SK-N-SH treated with all-trans-retinoic acid at 6 μM for 48 hours (cell line): ENCODE measurements at regions not wholly inside any gene's neighbourhood (a gene's known extent, or its start where the extent isn't known, plus 50 kb on each side); places are given as distances from the start of the nearest gene placed in this dataset.
"Not testable (repeated sequence)": the region's sequence is repeated elsewhere in the genome, so short reads cannot be mapped to it uniquely, and the experiment has no call there.

ENCODE experiments used
- ATAC-seq: fragments of 200-7000 bp; cut with Tn5 transposase; 3 replicates; pipeline ENCODE4 v1.9.1; 2020; ENCODE audit warnings: mild to moderate bottlenecking, moderate library complexity
- ARNTL ChIP-seq: fragments of 450-650 bp; formaldehyde crosslinking; IDR thresholded peaks from 2 replicates; pipeline ENCODE4 v1.5.0; 2020; ENCODE audit warnings: low read depth, mild to moderate bottlenecking, moderate library complexity, borderline replicate concordance
- BACH2 ChIP-seq: fragments of 250-450 bp; sonication (Bioruptor Pico); IDR thresholded peaks from 2 replicates; pipeline ENCODE4 v1.9.0; 2021; ENCODE audit warnings: mild to moderate bottlenecking, borderline replicate concordance
- CSDC2 ChIP-seq: fragments of 250-450 bp; sonication (Bioruptor Pico); IDR thresholded peaks from 2 replicates; pipeline ENCODE4 v1.5.0; 2020; ENCODE audit warnings: mild to moderate bottlenecking, moderate library complexity
- ESRRG ChIP-seq: fragments of 250-450 bp; sonication (Bioruptor Pico); IDR thresholded peaks from 2 replicates; pipeline ENCODE4 v1.6.1; 2021; ENCODE audit warnings: mild to moderate bottlenecking
- GLIS3 ChIP-seq: fragments of 250-450 bp; sonication (Bioruptor Pico); IDR thresholded peaks from 2 replicates; pipeline ENCODE4 v1.5.0; 2020; ENCODE audit warnings: mild to moderate bottlenecking, moderate library complexity
- ISL1 ChIP-seq: fragments of 250-450 bp; sonication (Bioruptor Pico); IDR thresholded peaks from 2 replicates; pipeline ENCODE4 v2.1.2; 2022; ENCODE audit warnings: mild to moderate bottlenecking, moderate library complexity
- OSR1 ChIP-seq: fragments of 250-450 bp; sonication (Bioruptor Pico); IDR thresholded peaks from 2 replicates; pipeline ENCODE4 v1.8.0; 2022; ENCODE audit warnings: moderate library complexity, mild to moderate bottlenecking, inconsistent platforms
- PPARA ChIP-seq: fragments of 250-450 bp; sonication (Bioruptor Pico); IDR thresholded peaks from 2 replicates; pipeline ENCODE4 v1.5.0; 2020; ENCODE audit warnings: mild to moderate bottlenecking, borderline replicate concordance
- RARB ChIP-seq: fragments of 250-450 bp; sonication (Bioruptor Pico); IDR thresholded peaks from 2 replicates; pipeline ENCODE4 v1.8.0; 2021; ENCODE audit warnings: mild to moderate bottlenecking, moderate library complexity
- TCF4 ChIP-seq: fragments of 250-450 bp; sonication (Bioruptor Pico); IDR thresholded peaks from 2 replicates; pipeline ENCODE4 v1.8.0; 2021; ENCODE audit warnings: mild to moderate bottlenecking, moderate library complexity, borderline replicate concordance
- TOX ChIP-seq: fragments of 250-450 bp; sonication (Bioruptor Pico); IDR thresholded peaks from 2 replicates; pipeline ENCODE4 v1.8.0; 2021; ENCODE audit warnings: mild to moderate bottlenecking, moderate library complexity, borderline replicate concordance
- ZC3H10 ChIP-seq: fragments of 250-450 bp; sonication (Bioruptor Pico); IDR thresholded peaks from 2 replicates; pipeline ENCODE4 v1.5.1; 2021; ENCODE audit warnings: mild to moderate bottlenecking, moderate library complexity
- ZFP3 ChIP-seq: fragments of 250-450 bp; sonication (Bioruptor Pico); IDR thresholded peaks from 2 replicates; pipeline ENCODE4 v1.5.0; 2020; ENCODE audit warnings: mild to moderate bottlenecking, moderate library complexity
- ZFP30 ChIP-seq: fragments of 450-650 bp; formaldehyde crosslinking; IDR thresholded peaks from 2 replicates; pipeline ENCODE4 v1.5.0; 2022; ENCODE audit warnings: mild to moderate bottlenecking, moderate library complexity
- ZNF565 ChIP-seq: fragments of 450-650 bp; formaldehyde crosslinking; conservative IDR thresholded peaks from 2 replicates; pipeline ENCODE4 v1.5.0; 2020; ENCODE audit warnings: low read depth, mild to moderate bottlenecking, moderate library complexity
- ZNF70 ChIP-seq: fragments of 450-650 bp; formaldehyde crosslinking; IDR thresholded peaks from 2 replicates; pipeline ENCODE4 v1.5.0; 2020; ENCODE audit warnings: mild to moderate bottlenecking, moderate library complexity
- ZNF8 ChIP-seq: fragments of 450-650 bp; formaldehyde crosslinking; IDR thresholded peaks from 2 replicates; pipeline ENCODE4 v1.5.0; 2020; ENCODE audit warnings: mild to moderate bottlenecking, moderate library complexity
- TF ChIP-seq, protein P1 (sequence below): fragments of 250-450 bp; sonication (Bioruptor Pico); IDR thresholded peaks from 2 replicates; pipeline ENCODE4 v1.8.0; 2020; ENCODE audit warnings: mild to moderate bottlenecking, moderate library complexity, borderline replicate concordance
- TF ChIP-seq, protein P2 (sequence below): fragments of 250-450 bp; sonication (Bioruptor Pico); IDR thresholded peaks from 2 replicates; pipeline ENCODE4 v1.5.0; 2020; ENCODE audit warnings: mild to moderate bottlenecking, moderate library complexity
- TF ChIP-seq, protein P3 (sequence below): fragments of 250-450 bp; sonication (Bioruptor Pico); IDR thresholded peaks from 2 replicates; pipeline ENCODE4 v1.5.1; 2020; ENCODE audit warnings: low read depth, mild to moderate bottlenecking, moderate library complexity
- TF ChIP-seq, protein P4 (sequence below): fragments of 250-450 bp; sonication (Bioruptor Pico); IDR thresholded peaks from 2 replicates; pipeline ENCODE4 v1.5.1; 2021; ENCODE audit warnings: mild to moderate bottlenecking, moderate library complexity
- TF ChIP-seq, protein P5 (sequence below): fragments of 250-450 bp; sonication (Bioruptor Pico); IDR thresholded peaks from 2 replicates; pipeline ENCODE4 v1.8.0; 2021; ENCODE audit warnings: low read depth, mild to moderate bottlenecking, moderate library complexity, borderline replicate concordance

DNA sequence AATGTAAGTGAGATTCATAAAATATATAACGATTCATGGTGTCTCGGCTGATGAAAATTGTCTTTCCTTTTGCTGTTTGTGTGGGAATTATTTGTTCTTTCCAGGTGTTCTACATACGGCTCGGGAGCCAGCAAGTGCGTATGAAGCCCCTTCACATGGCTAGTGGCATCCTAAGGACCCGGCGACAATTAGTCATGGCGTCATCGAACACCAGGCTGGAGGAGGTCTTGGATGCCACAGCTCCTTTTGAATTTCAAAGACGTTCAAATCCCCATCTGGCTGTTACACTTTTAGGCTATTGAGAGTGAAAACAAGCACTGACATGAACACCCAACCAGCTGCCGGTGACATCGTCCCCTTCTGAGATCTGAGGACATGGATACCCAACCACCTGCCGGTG is 397.7 kb upstream of the TNRC6C start:
- ATAC-seq = no peak
- TF ChIP-seq ZNF70 (CRISPR knock-in tag) = no peak
- no peak for TF ChIP-seq CSDC2
- TF ChIP-seq, protein P1, sequence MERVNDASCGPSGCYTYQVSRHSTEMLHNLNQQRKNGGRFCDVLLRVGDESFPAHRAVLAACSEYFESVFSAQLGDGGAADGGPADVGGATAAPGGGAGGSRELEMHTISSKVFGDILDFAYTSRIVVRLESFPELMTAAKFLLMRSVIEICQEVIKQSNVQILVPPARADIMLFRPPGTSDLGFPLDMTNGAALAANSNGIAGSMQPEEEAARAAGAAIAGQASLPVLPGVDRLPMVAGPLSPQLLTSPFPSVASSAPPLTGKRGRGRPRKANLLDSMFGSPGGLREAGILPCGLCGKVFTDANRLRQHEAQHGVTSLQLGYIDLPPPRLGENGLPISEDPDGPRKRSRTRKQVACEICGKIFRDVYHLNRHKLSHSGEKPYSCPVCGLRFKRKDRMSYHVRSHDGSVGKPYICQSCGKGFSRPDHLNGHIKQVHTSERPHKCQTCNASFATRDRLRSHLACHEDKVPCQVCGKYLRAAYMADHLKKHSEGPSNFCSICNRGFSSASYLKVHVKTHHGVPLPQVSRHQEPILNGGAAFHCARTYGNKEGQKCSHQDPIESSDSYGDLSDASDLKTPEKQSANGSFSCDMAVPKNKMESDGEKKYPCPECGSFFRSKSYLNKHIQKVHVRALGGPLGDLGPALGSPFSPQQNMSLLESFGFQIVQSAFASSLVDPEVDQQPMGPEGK (CRISPR knock-in tag) = no peak
- no peak for TF ChIP-seq TCF4 (CRISPR knock-in tag)
- no peak for TF ChIP-seq ESRRG (CRISPR knock-in tag)
- TF ChIP-seq, protein P2, sequence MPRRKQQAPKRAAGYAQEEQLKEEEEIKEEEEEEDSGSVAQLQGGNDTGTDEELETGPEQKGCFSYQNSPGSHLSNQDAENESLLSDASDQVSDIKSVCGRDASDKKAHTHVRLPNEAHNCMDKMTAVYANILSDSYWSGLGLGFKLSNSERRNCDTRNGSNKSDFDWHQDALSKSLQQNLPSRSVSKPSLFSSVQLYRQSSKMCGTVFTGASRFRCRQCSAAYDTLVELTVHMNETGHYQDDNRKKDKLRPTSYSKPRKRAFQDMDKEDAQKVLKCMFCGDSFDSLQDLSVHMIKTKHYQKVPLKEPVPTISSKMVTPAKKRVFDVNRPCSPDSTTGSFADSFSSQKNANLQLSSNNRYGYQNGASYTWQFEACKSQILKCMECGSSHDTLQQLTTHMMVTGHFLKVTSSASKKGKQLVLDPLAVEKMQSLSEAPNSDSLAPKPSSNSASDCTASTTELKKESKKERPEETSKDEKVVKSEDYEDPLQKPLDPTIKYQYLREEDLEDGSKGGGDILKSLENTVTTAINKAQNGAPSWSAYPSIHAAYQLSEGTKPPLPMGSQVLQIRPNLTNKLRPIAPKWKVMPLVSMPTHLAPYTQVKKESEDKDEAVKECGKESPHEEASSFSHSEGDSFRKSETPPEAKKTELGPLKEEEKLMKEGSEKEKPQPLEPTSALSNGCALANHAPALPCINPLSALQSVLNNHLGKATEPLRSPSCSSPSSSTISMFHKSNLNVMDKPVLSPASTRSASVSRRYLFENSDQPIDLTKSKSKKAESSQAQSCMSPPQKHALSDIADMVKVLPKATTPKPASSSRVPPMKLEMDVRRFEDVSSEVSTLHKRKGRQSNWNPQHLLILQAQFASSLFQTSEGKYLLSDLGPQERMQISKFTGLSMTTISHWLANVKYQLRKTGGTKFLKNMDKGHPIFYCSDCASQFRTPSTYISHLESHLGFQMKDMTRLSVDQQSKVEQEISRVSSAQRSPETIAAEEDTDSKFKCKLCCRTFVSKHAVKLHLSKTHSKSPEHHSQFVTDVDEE (CRISPR knock-in tag) = no peak
- TF ChIP-seq, protein P3, sequence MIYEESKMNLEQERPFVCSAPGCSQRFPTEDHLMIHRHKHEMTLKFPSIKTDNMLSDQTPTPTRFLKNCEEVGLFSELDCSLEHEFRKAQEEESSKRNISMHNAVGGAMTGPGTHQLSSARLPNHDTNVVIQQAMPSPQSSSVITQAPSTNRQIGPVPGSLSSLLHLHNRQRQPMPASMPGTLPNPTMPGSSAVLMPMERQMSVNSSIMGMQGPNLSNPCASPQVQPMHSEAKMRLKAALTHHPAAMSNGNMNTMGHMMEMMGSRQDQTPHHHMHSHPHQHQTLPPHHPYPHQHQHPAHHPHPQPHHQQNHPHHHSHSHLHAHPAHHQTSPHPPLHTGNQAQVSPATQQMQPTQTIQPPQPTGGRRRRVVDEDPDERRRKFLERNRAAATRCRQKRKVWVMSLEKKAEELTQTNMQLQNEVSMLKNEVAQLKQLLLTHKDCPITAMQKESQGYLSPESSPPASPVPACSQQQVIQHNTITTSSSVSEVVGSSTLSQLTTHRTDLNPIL = no peak
- TF ChIP-seq OSR1 (CRISPR knock-in tag) = no peak
- TF ChIP-seq GLIS3 (CRISPR knock-in tag) = no peak
- no peak for TF ChIP-seq RARB (CRISPR knock-in tag)

DNA sequence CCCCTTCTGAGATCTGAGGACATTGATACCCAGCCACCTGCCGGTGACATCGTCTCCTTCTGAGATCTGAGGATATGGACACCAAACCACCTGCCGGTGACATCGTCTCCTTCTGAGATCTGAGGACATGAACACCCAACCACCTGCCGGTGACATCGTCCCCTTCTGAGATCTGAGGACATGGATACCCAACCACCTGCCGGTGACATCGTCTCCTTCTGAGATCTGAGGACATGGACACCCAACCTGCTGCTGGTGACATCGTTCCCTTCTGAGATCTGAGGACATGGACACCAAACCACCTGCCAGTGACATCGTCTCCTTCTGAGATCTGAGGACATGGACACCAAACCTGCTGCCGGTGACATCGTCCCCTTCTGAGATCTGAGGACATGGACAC is 396.1 kb upstream of the TNRC6C start:
- ATAC-seq = not testable (repeated sequence)

DNA sequence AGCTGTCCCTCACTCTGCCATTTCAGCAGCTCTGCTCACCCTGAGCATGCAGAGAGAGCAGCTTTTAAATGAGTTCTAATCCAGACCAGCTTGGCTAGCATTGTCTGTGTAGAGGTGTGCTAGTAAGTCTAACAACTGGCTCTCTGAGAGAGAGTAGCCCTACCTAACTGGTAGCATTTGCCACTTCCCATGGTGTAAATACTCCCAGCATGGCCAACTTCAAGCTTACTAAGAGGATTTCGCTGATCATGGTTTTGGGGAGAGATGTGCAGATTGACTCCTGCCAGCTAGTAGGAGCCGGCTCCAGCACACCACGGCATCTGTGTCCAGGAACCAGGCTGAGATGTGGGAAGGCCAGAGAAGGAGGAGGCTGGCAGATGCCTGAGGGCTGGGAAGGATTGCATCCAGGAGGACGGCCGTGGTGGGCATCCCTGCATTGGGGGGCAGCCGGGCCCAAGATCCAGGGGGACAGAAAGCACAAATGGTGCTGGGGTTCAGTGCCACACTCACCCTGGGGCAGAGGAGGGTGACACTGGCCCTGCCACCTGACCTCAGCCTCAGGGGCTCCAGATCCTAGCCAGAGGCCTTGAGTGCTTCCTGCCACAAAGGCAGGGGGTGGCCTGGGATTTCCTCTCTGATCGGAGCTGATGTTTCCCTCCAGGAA is 394.9 kb upstream of the TNRC6C start:
- TF ChIP-seq ZFP30 = no peak
- ATAC-seq = no peak

DNA sequence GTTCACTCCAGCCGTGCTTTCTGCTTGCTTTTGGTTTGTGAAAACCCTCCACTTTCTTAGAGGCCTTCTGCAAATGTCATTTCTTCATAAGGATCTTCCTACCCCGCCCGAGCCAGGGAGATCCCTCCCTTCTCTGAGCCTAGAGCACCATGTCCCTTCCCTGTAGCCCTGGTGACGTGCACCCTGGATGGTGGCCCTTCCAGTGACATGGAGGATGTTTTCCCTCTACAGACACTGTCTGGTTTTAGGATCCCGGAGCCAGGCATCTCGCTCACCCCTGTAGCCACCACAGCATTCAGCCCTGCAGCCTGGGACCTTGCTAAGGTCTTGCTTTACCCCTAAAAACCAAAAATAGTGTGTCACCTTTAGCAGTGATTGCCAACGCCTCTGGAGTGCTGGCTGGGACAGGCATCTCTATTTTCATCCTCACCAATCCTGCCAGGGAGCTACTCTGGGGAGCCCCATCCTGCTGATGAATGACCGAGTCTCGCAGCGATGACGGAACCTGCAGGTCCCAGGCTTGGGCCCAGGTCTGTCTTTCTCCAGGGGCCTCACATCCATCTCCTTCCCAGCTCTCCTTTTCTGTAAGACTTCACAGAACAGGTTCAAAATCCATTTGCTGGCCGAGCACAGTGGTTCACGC is 394.1 kb upstream of the TNRC6C start:
- ATAC-seq = no peak
- no peak for TF ChIP-seq ARNTL (CRISPR knock-in tag)
- no peak for TF ChIP-seq ESRRG (CRISPR knock-in tag)
- no peak for TF ChIP-seq ZFP3
- TF ChIP-seq CSDC2 = no peak
- TF ChIP-seq, protein P2 (CRISPR knock-in tag) = no peak
- TF ChIP-seq GLIS3 (CRISPR knock-in tag) = no peak
- TF ChIP-seq TCF4 (CRISPR knock-in tag) = no peak
- TF ChIP-seq, protein P3 = no peak
- no peak for TF ChIP-seq RARB (CRISPR knock-in tag)
- TF ChIP-seq ZNF8 (CRISPR knock-in tag) = no peak
- no peak for TF ChIP-seq TOX (CRISPR knock-in tag)
- no peak for TF ChIP-seq BACH2
- TF ChIP-seq ISL1 (CRISPR knock-in tag) = no peak
- TF ChIP-seq ZC3H10 (CRISPR knock-in tag) = no peak
- TF ChIP-seq ZNF565 (CRISPR knock-in tag) = no peak
- TF ChIP-seq PPARA (CRISPR knock-in tag) = no peak
- TF ChIP-seq, protein P4, sequence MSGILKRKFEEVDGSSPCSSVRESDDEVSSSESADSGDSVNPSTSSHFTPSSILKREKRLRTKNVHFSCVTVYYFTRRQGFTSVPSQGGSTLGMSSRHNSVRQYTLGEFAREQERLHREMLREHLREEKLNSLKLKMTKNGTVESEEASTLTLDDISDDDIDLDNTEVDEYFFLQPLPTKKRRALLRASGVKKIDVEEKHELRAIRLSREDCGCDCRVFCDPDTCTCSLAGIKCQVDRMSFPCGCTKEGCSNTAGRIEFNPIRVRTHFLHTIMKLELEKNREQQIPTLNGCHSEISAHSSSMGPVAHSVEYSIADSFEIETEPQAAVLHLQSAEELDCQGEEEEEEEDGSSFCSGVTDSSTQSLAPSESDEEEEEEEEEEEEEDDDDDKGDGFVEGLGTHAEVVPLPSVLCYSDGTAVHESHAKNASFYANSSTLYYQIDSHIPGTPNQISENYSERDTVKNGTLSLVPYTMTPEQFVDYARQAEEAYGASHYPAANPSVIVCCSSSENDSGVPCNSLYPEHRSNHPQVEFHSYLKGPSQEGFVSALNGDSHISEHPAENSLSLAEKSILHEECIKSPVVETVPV (CRISPR knock-in tag) = no peak
- TF ChIP-seq, protein P5, sequence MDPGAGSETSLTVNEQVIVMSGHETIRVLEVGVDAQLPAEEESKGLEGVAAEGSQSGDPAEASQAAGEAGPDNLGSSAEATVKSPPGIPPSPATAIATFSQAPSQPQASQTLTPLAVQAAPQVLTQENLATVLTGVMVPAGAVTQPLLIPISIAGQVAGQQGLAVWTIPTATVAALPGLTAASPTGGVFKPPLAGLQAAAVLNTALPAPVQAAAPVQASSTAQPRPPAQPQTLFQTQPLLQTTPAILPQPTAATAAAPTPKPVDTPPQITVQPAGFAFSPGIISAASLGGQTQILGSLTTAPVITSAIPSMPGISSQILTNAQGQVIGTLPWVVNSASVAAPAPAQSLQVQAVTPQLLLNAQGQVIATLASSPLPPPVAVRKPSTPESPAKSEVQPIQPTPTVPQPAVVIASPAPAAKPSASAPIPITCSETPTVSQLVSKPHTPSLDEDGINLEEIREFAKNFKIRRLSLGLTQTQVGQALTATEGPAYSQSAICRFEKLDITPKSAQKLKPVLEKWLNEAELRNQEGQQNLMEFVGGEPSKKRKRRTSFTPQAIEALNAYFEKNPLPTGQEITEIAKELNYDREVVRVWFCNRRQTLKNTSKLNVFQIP = no peak
